Pons (tissue), 1 donor: ENCODE measurements at regions not wholly inside any gene's neighbourhood (a gene's known extent, or its start where the extent isn't known, plus 50 kb on each side); places are given as distances from the start of the nearest gene placed in this dataset.

ENCODE experiments used
- DNase-seq: peaks from one replicate; pipeline ENCODE4 v3.0.0-alpha.2; 2016; ENCODE audit warnings: low spot score

DNA sequence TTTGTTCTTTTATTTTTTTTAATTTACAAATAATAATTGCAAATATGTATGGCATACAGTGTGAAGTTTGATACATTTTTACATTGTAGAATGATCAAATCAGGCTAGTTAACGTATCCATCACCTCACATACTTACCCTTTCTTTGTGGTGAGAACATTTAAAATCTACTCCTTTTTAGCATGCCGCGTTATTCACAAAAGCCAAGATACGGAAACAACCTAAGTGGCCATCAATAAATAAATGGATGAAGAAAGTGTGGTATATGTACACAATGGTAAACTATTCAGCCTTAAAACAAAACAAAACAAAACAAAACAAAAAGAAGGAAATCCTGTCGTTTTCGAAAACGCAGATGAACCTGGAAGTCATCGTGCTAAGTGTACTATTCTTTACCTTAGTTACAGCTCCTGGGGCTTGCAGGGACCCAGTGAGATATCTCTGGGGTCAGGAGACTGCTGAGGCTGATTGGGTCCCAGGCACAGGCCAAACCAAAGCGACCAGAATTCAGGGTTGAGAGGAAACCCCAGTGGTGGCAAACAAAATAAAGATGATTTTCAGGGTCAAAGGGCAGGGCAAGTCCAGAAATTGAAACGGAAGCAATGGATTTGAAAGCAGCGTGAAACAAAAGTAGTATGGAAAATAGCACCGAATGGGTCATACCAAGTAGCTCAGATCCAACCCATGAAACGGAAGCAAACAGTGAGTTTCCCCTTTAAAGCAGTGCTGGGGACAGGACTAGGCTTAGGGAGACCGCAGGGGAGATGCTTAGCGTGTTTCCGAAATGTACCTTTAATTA is 188.2 kb downstream of the PLPP3 start:
- DNase-seq: no peak

DNA sequence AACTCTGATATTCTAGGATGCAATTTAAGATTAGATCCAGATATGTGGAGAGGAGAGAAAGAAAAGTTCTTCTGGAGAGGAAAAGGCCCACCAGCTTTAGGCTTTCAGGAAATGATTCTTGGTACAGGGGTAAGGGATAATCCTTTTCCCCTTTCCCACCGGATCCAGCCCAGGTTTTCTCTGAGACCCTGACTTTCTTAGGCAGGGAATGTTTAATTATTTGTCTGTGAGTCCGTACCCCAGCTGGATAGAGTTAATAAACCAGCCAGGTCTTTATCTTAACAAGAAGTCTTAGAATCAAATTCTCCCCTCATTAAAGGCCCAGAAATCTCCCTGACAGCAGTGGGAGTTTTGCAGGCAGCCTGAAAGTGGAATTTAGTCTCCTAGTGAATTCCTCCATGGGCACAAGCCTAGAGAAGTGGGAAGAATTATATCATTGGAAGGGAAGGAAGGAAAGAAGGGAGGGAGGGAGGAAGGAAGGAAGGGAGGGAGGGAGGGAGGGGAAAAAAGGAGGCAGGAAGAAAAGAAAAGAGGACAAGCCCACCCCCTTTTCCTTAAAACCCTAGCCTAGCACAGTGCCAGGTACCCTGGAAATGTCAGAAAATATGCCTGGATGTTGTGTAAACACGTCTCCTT is 189.0 kb downstream of the PLPP3 start:
- DNase-seq: no peak

GRCh38 chr1:56389813-56390212 is 189.6 kb downstream of the PLPP3 start:
- no peak for DNase-seq

- DNase-seq: no peak
Observed at GRCh38 chr1:56387071-56387740, 192.2 kb downstream of the PLPP3 start.

DNA sequence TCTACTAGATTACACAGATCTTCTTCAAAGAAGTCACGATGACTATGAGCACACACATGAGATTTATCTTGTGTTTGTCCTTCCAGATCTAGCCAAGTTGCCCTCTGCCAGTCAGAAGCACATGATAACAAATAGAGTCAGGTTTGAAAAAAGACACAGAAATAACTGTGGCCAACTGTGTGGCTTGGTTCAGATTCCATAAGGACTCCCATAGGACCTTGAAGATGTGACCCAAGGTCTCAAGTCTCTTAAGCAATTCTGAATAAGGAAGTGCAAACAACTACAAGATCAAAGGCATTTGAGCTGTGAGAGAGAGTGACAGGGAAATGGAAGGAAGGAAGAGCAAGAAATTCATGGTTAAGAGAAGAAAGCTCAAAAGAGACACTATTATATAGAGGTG is 194.0 kb downstream of the PLPP3 start:
- no peak for DNase-seq

DNA sequence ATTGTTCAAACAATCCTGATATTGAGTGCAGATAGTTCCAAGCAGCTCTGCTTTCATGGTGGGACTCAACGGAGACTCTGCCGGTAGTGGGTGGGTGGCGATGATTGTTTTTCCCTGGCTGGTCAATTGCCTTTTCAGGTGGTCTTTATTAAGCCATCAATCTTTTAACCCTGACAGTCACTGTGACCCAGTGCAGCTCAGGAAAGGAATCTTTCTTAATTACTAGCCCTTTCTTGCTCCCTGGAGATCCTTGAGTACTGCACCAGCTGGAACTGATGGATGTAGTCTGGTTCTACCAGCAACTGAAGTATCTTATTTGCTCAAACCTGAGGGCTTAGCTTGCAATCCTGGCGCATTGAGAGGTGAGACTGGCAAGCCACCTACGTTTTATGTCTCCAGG is 196.4 kb downstream of the PLPP3 start:
- DNase-seq: no peak

DNA sequence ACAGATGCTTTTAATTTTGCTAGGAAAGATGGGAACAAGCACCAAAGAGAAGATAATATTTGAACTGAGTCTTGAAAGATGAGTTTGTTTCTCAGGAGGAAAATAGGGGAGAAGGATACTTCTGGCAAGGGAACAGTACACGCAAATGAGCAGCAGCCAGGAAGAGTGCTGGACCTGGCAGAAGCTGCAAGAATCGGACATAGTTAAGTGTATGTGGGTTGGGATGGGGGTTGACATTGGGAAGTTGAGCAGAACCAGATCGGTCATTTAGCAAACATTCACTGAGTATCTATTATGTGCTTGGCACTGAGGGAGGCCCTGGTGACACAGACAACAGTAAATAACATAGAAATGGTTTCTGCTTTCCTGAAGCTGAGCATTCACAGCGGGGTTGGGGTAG is 198.8 kb downstream of the PLPP3 start:
- DNase-seq: no peak

DNA sequence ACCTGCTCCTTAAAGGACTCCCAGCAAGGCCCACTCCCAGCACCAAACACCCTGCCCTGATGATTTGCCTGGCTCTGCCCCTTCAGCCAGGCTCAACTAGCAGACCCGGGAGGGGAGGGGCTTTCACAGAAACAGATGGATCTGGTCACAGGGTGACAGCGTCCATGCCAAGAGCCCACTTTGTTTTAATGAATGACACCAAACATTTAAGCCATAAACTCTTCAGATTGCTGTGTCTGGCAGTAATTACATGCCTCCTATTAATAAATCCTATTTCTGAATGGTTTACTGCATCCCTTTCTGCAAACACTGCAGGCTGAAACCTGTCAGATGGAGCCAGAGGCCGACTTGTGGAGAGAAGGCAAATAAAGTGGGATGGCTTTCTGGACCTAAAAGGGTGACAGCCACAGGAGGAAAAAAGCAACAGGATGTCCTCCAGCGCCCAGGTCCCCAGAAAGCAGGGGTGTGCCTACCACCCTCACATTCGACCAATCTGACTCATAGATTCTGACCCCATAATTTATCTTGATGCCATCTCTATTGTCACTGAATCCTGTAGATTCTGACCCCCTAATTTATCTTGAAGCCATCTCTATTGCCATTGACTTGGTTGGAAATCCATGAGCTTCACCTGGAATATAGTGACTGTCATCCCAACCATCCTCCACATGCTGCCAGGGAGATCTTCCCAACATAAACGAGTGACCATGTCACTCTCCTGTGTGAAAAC is 200.9 kb downstream of the PLPP3 start:
- no peak for DNase-seq

- DNase-seq: no peak
Observed at GRCh38 chr1:56377431-56377830, 201.9 kb downstream of the PLPP3 start.

DNA sequence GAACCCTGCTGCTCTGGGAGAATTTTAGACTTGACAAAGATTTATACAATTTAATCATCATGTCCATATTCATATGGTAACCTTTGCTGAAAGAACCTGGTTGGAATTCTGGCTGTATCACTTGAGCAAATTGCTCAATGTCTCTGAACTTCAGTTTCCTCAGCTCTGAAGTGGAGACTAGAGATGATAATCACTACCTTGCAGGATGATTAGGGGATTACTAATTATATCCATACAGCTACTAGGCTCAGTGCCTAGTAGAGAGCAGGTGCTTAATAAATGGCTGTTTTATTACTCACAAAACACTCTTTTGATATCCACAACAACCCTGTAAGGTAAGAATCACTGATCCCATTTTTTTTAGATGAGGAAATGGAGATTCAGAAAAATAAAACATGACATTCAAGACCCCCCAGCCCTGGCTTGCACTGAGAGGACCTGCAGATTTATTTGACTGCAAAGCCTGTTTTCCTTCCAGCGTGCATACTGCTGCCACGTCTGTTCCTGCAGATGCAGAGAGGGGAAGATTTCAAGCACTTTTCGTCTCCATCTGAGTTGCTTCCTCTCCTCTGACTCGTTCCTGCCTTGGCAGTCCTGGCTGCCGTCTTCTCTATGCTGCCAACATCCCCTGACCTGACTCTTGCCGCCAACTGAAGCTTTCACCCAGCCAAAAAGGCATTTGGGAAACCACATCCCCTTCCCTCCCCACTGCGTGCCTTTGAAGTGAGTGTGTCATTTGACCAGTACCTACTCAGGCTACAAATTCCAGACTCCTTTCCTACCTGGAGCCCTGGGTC is 203.0 kb downstream of the PLPP3 start:
- DNase-seq: peak; percentile 55

DNA sequence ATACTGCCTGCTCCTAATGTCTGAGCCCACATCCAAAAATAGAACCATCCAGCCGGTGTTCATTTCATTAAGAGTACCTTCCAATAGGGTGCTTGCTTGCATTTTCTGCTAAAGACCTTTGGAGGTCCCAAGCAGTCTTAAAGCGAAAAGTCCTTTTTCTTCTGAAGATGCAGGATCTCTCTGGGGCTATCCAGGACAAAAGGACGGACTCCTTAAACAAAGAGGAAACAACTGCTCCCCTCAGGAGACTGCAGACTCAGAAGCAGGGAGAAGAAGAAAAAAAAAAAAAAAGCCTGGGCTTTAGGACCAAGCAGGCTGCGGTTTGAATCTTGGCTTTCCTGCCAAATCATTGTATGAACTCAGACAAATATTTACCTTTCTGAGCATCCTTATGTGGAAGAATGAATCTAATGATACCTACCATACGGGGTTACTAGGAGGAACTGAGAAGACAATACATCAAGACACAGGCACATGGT is 204.0 kb downstream of the PLPP3 start:
- no peak for DNase-seq

- no peak for DNase-seq
Observed at GRCh38 chr1:56374026-56374974, 205.1 kb downstream of the PLPP3 start.

- DNase-seq: no peak
Observed at GRCh38 chr1:56370513-56370912, 208.8 kb downstream of the PLPP3 start.

- DNase-seq: peak; percentile 94
Observed at GRCh38 chr1:56363007-56363770, 216.2 kb downstream of the PLPP3 start.

- DNase-seq: no peak
Observed at GRCh38 chr1:56360021-56360420, 219.3 kb downstream of the PLPP3 start.

DNA sequence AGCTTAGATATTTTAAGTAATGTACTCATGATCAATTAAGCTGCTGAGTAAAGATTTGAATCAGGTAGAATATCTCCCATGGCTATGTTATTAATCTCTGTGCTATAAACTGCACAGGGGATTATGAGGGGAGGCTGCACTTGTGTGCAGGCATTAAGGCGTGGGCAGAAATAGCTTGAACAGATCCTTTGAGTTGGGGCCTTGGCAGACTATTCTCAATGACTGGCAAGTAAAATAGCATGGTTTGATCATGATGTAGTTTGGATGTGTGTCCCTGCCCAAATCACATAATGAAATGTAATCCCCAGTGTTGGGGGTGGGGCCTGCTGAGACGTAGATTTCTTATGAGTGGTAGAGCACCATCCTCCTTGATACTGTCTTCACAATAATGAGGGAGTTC is 220.3 kb downstream of the PLPP3 start:
- DNase-seq: no peak

DNA sequence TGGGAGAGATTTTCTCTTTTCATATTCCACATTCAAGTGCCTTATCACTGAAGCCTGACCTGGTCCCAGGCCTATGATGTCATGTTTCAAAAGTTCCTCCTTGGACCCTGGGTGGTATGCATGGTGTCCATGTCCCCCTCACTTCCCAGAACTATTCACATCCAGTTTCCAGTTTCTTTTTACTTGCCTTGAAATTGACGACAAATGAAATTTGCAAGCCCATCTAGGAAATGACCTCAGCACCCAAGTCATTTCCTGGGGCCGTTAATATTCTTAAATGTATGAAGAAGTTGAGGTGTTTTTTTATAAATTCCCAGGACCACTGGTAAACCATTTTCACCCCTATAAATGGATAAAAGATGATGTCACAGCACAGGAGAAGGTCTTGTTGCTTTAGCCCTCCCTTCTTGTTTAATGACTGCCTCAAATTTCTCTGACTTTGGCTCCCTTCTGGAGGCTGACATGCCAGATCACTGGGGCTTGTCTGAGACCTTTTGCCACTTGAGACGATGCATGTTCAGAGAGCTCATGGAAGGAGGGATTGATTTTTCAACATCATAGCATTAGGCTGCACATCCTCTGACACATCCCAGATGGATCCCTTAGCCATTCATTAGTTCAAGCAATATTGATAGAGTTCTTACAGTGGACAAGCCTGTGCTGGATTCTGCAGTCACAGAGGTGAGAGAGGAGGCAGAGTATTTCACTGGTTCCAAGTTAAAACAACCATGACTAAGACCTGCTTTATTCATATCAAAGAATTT is 221.3 kb downstream of the PLPP3 start:
- DNase-seq: no peak

DNA sequence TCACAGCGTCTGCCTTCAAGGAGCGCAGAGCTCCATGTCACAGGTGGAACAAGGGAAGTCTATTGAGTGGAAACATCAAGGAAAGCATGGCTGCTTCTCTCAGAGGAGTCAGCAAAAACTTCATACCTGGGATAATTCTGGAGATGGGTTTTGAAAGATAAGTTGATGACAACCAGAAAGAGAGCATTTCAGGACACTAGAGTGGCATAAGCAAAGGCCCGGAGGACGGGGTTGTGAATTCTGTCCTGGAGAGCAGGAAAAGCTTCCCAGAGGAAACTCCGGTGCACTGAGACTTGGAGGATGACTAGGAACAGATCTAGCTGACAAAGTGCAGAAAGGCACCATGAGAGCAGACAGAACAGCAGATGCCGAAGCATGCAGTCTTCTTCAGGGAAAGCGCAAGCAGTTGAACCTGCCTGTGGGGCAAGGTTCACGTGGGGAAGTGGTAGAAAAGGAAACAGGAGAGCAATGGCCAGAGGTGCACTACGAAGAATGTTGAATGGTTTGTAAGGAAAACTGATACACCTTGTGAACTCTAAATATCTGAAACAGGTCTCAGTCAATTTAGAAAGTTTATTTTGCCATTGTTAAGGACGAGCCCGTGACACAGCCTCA is 222.9 kb downstream of the PLPP3 start:
- DNase-seq: no peak
